ENCODE measurements at regions not wholly inside any gene's neighbourhood (a gene's known extent, or its start where the extent isn't known, plus 50 kb on each side); places are given as distances from the start of the nearest gene placed in this dataset.
A peak's percentile ranks its signal among the peaks of the same experiment; 100 is the strongest.

DNA sequence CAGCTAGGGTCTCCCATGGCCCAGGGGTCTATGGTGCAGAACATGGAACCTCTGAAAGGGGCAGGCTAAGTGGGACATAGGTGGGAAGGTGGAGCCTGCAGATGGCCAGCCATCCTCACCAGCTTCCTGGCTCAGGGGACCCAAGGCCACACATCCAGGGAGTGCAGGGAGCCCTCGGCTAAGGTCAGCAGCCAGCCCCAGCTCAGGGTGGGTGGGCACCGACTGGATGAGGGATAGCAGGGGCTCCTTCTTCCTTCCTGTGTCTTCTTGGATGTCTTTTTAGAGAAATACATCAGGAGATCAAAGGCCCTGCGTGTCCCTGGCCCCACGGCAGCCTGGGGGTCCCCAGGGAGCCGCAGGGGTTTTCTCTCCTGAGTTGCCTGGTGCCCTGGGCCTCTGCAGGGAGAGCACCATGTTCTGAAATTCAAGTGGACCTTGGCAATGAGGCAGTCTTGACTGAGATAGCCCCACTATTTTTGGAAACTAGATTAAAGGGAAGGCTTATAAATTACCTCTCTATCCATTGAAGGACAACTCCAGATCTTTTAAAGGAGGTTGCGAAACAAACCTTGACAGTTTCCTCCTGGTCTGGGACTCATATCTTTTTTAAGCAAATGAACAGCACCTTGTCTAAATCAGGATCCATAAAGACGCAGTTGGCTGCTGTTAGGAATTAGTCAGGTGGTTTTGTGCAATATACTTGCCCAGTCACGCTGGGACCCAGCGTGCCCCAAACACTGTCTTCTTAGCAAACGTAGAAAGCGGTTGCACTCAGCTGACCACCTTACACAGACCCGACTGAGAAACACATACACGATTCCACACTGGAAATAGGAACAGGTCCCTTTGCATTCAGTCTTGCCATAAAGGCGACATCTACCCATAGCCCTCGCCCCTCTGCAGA, 242.3 kb downstream of the TOMM20 start:
- peak; percentile 54 for DNase-seq (ENCODE audit: low read depth)

DNA sequence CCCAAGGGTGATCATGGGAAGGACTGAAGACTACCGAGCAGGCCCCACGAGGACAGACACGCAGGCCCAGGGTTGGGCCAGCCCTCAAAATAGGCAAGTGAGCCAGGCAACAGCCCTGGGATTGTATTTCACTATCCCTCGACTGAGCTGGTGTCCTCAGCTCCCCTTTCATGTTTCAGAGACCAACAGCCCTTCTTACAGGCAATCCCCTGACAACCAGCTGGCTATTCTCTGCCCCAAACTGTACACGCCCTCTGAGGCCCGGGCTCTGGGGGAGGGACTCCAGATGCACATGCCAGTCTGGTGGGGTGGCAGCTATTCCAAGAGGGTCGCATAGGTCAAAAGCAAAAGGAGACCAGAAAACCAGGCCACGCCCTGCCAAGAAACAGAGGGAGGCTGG, 243.0 kb downstream of the TOMM20 start:
- DNase-seq (ENCODE audit: low read depth): peak; percentile 98

GRCh38 chr1:234884701-234885100, 243.9 kb downstream of the TOMM20 start:
- DNase-seq (ENCODE audit: low read depth): no peak

DNA sequence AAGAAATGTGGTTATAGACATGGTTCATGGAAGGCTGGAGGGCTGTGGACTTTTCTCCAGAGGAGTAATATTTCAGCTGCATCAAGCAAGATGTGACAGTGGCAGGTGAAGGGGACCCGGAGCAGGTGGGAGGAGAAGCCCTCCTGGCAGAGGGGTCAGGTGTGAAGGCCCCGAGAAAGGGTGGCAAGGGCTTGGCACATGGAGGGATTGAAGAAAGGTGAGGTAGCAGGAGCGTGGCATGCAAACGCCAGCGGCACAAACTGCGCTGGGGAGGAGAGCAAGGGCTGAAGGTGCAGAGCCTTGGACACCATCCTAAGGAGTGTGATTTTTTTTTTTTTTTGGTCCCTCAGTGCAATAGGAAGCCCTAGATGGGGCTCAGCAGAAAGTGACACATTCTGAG, 244.6 kb downstream of the TOMM20 start:
- DNase-seq (ENCODE audit: low read depth): no peak

GRCh38 chr1:234882898-234883297, 245.7 kb downstream of the TOMM20 start:
- no peak for DNase-seq (ENCODE audit: low read depth)

DNA sequence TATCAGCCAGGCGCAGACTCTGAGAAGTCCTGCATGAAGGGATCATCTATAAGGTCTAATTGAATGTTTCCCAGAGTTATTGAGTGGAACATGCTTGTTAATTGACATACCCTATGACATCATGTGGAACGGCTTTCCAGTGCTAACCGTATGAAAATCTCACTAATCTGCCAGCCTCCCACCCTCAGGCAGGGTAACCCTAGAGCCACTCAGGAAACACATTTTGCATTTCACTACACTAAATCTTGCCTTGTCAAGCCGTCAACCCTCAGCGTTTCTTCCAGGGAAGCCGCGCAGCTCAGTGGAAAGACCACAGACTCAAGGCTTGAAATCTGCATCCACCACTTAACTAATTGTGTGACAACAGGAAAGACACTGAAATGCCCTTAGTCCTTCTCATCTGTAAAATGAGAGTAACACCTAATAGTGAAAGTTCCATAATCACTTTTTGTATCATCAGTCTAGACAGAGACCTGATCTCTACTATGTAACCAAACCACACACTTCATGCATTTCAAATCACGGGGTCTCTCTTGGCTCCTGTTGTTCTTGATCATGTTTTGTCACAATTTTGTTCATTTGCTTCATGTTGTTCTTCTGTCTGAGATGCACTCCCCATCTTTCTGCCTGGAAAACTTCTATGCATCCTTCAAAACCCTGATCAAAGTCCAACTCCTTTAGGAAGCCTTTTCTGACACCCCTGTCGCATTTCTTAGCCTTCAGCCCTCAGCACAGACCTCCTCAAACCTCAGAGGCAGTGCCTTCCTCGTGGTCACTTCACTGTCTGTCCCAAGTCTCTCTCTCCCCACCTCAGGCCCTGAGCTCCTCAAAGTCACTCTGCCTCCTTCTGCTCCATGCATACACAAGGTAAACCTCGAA, 246.5 kb downstream of the TOMM20 start:
- no peak for DNase-seq (ENCODE audit: low read depth)

DNA sequence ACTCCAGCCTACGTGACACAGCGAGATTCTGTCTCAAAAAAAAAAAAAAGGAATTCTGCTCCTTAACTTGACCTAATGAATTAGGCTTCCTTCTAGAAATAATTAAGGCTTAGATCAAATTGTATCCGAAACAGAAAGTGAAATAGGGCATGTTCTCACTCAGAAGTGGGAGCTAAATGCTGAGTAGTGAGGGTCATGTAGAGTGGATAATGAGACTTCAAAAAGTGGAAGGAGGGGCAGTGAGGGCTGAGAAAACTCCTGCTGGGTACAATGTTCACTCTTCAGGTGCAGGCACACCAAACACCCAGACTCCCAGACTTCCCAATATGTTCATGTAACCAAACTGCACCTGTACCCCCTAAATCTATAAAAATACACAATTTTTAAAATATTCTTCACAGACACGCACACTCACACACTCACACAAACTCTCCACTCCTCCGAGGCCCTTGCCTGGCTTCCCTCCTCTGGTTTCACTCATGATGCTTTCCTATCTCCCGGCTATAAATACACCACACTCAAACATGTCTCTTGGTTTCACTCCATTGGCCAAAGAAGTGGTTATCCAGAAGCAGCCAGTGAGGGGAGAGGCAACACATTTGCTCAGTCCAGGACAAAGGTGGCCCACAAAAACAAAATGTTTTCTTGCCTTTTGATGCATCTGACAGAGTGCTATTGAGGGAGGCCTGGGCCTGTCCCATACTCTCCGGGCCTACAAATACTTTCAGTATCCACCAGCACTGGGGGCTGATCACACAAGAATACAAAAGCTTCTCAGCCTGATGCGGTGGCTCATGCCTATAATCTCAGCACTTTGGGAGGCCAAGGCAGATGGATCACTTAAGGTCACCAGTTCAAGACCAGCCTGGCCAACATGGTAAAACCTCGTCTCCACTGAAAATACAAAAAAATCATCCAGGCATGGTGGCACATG, 249.2 kb downstream of the TOMM20 start:
- DNase-seq (ENCODE audit: low read depth): peak; percentile 74

DNA sequence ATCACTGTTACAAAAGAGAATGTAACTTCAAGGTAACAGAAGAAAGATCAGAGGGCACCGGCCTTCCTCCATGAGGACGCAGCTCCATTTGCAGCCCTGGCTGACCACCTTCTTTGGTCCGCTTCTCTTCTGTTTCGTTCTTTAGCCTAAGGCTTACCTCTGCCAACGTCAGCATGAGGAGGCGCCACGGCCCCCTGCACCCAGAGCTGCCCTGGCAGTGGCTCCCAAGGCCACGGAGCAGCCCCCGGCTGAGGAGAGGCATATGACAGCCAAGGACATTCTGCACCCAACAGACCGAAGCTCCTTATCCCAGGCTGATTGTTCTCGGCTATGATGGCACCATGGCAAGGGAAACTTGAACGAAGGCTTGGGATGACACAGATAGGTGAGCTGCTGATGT, 250.3 kb downstream of the TOMM20 start:
- no peak for DNase-seq (ENCODE audit: low read depth)

DNA sequence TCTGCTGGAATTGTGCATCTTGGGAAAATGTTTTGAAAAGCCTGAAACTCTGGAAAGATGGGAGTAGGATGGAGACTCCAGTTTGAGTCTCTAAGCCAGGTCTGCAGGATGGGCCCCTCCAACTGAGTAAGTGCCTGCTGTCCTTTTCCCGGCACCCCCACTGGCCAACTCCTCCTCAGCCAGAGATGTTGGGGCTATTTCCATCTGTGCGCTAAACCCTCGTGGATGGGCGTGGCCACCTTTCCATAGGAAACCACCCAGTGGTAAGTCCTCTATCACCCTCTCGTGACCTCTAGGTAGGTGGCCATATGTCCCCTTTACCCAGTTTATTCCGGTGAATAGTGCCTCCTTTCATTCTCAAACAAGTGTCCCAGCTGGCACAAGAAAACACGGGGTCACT, 250.9 kb downstream of the TOMM20 start:
- no peak for DNase-seq (ENCODE audit: low read depth)

DNA sequence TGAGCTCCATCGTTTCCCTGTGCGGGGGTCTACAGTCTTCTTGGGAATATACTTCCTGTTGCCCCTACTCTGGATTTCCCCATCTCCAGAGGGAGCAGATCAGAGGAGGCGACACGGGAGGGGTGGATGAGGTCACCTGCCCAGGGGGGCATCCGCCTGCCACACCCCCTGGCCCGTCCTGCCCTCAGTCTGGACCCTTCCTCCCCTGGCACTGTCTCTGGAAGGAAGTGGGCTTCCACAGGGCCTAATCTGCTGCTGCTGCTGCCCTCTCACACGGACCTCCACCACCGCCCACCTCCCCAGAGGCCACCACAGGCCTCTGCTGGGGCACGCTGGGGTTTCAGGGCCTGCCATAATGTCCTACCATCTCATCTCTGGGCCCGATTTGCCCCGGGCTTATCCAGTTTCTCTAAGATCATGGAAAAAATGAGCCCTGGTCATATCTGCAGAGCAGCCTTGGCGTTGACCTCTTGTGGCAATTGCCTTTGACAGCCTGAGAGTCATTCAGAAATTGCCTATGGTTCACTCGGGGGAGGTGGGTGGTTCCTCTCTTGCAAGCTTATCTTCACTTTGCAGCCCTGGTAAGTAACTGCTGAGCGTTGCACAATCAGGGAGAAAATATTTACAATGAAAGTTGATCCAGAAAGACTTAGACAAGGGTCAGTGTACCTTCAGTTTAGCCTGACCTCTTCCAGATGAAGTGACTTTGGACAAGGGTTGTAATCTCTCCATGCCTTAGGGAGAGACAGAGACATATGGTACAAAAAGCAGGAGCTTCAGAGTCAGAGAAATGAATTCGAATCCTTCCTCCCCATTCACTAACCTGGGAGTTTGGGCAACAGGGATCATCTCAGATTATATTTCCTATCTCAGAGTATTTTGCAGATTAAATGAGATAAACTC, 252.4 kb downstream of the TOMM20 start:
- no peak for DNase-seq (ENCODE audit: low read depth)

DNA sequence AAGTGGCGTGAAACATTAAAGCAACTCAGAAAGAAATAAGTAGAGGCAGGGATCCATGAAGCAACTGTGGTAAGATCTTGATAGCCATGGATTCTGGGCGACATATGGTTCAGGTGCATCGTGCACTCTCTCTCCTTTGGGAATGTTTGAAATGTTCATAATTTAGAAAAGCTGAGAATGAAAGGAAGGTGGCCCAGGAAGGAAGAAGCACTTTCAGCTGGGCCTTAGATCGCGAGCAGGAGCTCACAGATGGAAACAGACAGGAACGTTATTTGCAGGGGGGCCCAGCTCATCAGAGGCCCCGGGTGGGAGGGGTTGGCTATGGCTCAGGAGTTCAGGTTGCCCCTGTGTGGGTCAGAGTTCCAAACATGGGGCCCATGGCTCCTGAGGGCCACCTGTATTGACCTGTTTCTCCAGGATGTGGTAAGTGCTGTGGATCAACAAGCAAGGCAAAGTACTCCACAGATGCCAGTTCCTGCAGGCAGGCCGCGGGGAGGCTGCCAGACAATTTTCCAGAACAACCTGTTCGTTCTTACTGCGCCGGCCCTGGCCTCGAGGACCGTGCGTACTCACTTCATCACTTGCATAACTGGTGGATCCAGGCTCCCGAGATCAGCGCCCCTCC, 253.2 kb downstream of the TOMM20 start:
- no peak for DNase-seq (ENCODE audit: low read depth)

DNA sequence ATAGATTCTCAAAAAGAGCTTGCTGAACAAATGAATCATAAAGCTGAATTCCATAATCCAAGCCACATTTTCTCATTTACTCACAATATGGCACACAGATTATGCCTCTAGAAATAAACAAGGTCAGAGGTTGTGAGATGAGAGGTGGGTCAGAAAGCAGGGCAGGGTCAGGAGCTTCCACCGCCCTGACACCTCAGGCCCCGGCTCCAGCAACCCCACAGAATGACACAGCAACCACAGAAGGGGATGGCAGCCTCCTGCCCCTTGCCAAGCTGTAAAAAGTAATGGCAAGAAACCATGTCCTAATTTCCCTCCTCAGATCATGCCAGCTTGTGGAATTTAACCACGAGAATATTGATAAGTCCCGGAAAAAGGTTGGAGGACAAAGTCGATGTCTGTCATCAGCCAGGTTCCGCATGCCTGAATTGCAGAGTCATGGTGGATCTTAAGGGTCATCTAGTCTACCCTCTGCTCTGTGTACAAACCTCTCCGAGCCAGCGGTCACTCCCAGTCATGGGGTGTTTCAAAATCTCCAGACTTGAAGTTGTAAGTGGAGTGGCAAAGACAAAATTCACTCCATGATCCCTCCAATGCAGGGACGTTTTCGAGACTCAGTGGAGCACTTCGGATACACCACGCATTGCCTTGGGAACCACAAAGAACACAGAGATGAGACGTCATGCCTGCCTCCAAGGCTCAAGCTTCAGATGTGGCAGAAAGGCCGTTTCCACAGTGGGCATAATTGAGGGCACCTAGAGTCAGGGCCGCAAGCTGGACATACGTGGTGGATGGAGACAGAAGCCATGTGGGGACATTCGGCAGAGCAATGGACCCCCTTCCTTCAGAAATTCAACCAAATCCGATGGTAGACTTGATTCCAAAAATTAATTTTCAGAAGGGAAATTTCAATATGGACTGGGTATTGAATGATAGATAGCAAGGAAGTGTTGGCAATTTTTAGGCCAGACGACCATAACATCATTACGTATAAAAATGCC, 254.0 kb downstream of the TOMM20 start:
- DNase-seq (ENCODE audit: low read depth): no peak

GRCh38 chr1:234871710-234872271, 256.8 kb downstream of the TOMM20 start:
- DNase-seq (ENCODE audit: low read depth): peak; percentile 69

- no peak for DNase-seq (ENCODE audit: low read depth)
Observed at GRCh38 chr1:234871039-234871709, 257.5 kb downstream of the TOMM20 start.

DNA sequence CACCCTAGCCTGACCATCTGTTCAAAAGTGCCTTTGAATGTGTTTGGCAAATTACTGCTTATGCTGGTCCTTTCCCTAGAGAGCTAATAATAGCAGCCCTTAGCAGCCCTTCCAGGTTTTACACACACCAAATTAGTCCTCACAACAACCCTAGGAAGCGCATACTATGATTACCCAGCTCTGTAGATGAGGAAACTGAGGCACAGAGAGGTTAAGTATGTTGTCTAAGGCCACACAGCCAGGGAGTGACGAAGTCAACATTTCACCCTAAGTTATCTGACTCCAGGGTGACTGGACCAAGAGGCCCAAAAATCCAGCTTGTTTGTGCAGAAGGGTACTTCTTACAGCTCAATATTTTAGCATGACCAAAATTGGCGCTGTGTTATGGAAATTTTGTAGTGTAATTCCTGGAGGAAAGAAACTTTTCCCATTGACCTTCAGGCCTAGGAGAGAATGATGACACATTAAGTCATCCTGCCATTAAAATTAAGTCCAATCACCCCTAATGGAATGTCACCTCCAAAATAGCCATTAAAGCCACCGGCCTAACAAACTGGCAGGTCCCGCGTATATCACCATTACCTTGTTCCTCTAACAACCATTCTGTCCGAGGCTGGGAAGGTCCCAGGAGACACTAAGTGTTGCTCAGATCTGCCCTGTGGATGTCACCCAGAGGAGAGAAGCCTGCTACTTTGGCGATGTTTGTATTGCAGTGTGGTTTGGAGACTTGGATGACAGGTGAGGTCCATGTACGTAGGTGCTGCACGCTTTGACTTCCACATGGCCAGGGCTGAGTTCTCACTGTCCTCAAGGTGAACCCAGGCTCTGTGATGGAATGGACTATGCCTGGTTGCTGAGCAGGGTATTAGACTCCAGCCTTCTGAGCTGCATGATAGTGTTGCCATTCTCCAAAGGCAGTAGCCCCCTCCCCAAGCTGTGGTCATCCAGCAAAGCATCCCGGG, 258.3 kb downstream of the TOMM20 start:
- no peak for DNase-seq (ENCODE audit: low read depth)
